Retinal pigment epithelial cell (primary cell): ENCODE measurements at regions not wholly inside any gene's neighbourhood (a gene's known extent, or its start where the extent isn't known, plus 50 kb on each side); places are given as distances from the start of the nearest gene placed in this dataset.
"Not testable (repeated sequence)": the region's sequence is repeated elsewhere in the genome, so short reads cannot be mapped to it uniquely, and the experiment has no call there.

Source experiments
- DNase-seq: peaks from one replicate; pipeline ENCODE4 v3.0.0-alpha.2; 2010; ENCODE audit warnings: low read depth
- H3K4me3 ChIP-seq: 2 replicates; pipeline ENCODE4 v1.5.1; 2011; ENCODE audit warnings: mild to moderate bottlenecking, low read length, control low read depth, moderate library complexity
- TF ChIP-seq, protein P1 (sequence below): conservative IDR thresholded peaks from 2 replicates; pipeline ENCODE4 v1.5.1; 2011; ENCODE audit warnings: low read depth, low read length, control low read depth, inconsistent platforms

DNA sequence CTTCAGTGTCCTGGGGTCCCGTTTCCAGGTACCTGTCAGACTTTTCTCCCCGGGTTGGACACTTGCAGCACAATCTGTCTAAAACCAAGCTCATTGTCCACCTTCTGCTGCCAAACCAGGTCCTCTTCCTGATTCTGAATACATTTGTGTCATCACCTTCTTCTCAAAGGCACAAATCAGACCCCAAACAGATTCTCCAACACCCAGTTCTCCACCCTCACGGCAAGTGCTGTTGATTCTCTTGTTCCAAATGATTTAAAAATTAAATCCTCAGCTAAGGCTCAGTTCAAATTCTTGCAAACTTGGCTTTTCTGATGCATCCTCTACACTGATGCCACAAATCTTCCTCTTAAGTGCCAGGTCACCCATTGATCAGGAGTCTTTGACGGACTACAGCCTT lies 122.5 kb upstream of the LDB2 start:
- H3K4me3 ChIP-seq = no peak overlapping the region

DNA sequence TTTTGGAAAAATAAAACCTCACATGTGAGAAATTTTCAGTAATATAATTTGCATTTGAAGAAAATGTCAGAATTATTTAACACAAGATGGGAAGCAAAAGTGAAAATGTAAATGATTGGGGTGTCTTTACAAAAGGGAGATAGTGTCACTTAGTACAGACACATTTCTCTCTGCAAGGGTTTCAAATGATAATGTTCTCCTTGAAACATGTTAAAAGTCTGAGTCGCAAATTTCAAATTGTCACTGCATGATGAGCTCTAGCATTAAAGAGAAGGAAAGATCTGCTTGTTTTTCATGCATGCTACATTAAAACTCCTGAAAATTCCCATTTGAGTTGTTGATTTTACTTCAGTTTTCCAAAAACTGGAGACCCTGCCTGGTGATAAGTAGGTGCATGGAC lies 122.0 kb upstream of the LDB2 start:
- TF ChIP-seq, protein P1, sequence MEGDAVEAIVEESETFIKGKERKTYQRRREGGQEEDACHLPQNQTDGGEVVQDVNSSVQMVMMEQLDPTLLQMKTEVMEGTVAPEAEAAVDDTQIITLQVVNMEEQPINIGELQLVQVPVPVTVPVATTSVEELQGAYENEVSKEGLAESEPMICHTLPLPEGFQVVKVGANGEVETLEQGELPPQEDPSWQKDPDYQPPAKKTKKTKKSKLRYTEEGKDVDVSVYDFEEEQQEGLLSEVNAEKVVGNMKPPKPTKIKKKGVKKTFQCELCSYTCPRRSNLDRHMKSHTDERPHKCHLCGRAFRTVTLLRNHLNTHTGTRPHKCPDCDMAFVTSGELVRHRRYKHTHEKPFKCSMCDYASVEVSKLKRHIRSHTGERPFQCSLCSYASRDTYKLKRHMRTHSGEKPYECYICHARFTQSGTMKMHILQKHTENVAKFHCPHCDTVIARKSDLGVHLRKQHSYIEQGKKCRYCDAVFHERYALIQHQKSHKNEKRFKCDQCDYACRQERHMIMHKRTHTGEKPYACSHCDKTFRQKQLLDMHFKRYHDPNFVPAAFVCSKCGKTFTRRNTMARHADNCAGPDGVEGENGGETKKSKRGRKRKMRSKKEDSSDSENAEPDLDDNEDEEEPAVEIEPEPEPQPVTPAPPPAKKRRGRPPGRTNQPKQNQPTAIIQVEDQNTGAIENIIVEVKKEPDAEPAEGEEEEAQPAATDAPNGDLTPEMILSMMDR = no peak
- H3K4me3 ChIP-seq = no peak overlapping the region
- no peak for DNase-seq

More for the DNA sequence above, 122.5 kb upstream of the LDB2 start:
- TF ChIP-seq, protein P1 = no peak
- DNase-seq = no peak

DNA sequence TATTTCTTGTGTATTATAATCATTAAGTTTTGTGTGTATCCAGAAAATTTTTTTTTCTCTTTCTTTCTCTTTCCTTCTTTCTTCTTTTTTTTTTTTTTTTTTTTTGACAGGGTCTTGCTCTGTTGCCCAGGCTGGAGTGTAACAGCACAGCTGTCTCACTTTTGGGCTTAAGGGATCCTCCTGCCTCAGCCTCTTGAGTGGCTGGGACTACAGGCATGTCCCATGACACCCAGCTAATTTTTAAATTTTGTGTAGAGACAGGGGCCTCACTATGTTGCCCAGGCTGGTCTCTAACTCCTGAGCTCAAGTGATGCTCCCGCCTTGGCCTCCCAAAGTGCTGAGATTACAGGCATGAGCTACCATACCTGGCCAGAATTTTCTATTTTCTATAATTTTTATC lies 120.2 kb upstream of the LDB2 start:
- H3K4me3 ChIP-seq, DNase-seq: not testable (repeated sequence)

DNA sequence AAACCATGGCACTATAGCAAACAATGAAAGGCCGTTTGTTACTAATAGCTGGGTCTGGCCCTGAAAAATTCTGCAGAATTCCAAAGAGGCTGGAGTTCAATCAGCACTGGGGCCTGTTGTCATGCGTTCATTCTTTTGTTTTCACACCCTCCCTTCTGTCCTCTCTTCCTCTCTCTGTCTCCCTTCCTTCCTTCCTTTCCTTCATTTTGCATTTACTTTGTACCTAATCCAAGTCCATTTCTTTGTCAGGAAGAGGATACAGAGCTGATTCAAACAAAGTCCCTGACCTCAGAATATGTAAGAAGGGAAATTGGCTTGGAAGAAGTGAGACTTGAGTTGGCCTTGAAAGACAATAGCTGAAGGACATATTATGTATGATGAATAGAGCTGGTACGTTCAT lies 119.6 kb upstream of the LDB2 start:
- no peak for DNase-seq
- no peak overlapping the region for H3K4me3 ChIP-seq
- TF ChIP-seq, protein P1 = no peak

DNA sequence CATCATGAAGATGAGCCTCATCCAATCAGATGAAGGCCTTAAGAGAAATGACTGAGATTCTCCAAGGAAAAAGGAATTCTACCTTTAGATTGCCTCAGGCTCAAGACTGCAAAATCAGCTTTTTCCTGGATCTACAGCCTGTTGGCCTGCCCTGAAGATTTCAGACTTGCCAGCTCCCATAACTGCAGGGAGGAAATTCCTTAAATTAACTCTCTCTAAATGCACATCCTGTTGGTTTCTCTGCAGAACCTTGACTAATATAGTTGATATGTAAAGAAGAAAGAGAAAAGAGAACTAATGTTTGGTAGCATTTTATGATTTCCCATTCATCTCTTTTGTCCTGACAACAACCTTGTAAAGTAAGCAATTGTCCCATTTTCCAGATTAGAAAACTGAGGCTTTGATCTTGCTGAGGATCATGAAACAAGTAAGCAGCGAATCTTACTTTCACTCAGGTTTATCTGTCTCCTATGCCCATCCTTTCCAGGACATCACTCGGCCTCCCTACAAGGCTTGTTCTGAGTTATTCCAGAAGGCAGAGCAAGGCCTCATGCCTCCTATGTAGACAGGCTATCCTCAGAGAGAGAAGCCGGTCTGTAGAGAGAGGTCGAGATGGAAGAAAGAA lies 115.0 kb upstream of the LDB2 start:
- DNase-seq = no peak
- no peak overlapping the region for H3K4me3 ChIP-seq
- TF ChIP-seq, protein P1 = no peak

DNA sequence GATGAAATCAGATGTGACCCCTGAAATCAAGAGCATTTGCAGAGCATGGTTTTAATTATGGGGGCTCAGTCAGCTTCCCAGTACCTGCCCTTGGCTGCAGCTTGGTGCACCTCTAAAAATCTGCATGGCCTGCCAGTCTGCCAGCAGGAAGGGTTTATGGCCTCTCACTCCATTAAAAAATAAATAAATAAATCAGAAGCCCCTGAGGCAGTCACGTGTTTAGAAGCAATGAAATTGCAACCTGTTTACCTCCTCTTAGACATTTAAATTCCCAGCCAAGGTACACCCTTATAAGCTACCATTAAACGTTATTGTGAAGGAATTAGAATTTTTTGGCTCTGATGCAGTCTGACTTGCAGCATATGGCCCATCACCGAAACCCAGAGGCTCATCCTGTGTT lies 114.0 kb upstream of the LDB2 start:
- no peak for DNase-seq
- TF ChIP-seq, protein P1 = no peak
- H3K4me3 ChIP-seq = no peak overlapping the region

DNA sequence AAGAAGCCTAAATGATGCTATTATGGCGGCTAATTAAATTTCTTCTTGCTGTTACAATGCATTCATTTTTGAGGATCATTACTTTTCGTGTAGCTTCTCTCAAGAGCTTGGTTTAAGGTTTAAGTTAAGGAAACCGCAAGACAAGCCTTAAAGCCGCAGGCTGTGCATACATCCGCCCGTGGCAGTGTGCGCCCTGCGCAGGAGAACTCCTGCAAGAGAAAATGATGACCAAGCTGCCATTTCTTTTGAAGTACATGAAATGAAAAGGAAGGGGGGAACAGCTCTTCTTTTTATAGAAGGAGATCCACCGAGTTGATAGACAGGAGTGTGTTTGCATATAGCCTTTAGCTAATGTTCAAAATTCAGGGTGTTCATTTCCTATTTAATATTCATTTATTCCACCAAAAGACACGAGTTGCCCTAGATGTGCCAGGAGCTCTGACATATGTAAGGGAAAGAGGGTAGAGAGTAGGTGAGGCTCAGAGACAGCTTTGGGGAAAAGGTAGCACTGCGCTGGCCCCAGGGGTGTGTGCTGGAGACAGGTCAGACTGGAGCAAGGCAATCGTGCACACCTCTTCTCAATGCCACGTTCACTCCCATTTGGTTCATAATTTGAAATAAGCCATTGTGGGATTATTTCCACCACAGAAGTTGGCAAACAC lies 112.1 kb upstream of the LDB2 start:
- TF ChIP-seq, protein P1 = no peak
- DNase-seq = no peak
- no peak overlapping the region for H3K4me3 ChIP-seq
